Common myeloid progenitor, CD34-positive (primary cell): ENCODE measurements at regions not wholly inside any gene's neighbourhood (a gene's known extent, or its start where the extent isn't known, plus 50 kb on each side); places are given as distances from the start of the nearest gene placed in this dataset.
"Not testable (repeated sequence)": the region's sequence is repeated elsewhere in the genome, so short reads cannot be mapped to it uniquely, and the experiment has no call there.

Source experiments
- CTCF ChIA-PET: fragments of 350-600 bp; sonication (Branson Sonifier 250); formaldehyde crosslinking; loops from one replicate; lab custom pipeline; 2021; ENCODE audit warnings: antibody characterized with exemption; lab: Charles Lee
- POLR2A ChIA-PET: fragments of 350-600 bp; sonication (Branson Sonifier 250); formaldehyde crosslinking; loops from one replicate; lab custom pipeline; 2021; ENCODE audit warnings: antibody characterized with exemption; lab: Charles Lee
- DNase-seq, 3 donors: peaks; one replicate each; pipeline versions ENCODE4 v3.0.0 to v3.0.0-alpha.2; 2013
- H3K27ac ChIP-seq, 2 experiments: 1 replicate in 1 of 2; 2 replicates in 1 of 2; pipeline ENCODE4 v1.7.0; 2013; ENCODE audit warnings: inconsistent platforms in 2 of 2, low read length in 2 of 2, mild to moderate bottlenecking in 2 of 2, low read depth in 1 of 2, moderate library complexity in 1 of 2; ENCODE audit not compliant: severe bottlenecking in 2 of 2, insufficient read depth in 1 of 2, poor library complexity in 1 of 2
- H3K27me3 ChIP-seq, 5 experiments: replicated peaks in 2 of 5; 1 replicate in 3 of 5; 2 replicates in 2 of 5; pipeline versions ENCODE4 v1.6.1 to v1.7.0; 2013; ENCODE audit warnings: low read length in 4 of 5, mild to moderate bottlenecking in 2 of 5, moderate library complexity in 2 of 5, inconsistent platforms in 1 of 5; ENCODE audit not compliant: insufficient read depth in 5 of 5, control insufficient read depth in 4 of 5
- H3K36me3 ChIP-seq, 4 experiments: 1 replicate in 2 of 4; 2 replicates in 2 of 4; pipeline versions ENCODE4 v1.6.1 to v1.7.0; 2013; ENCODE audit warnings: low read length in 3 of 4, control low read depth in 1 of 4, mild to moderate bottlenecking in 1 of 4; ENCODE audit not compliant: control insufficient read depth in 4 of 4, insufficient read depth in 4 of 4
- H3K4me1 ChIP-seq, 4 experiments: 1 replicate in 3 of 4; 2 replicates in 1 of 4; pipeline versions ENCODE4 v1.6.1 to v1.7.1; 2013; ENCODE audit warnings: low read length in 3 of 4, mild to moderate bottlenecking in 3 of 4, control low read depth in 1 of 4, inconsistent platforms in 1 of 4, moderate library complexity in 1 of 4; ENCODE audit not compliant: control insufficient read depth in 4 of 4, insufficient read depth in 4 of 4; ENCODE audit errors: control extremely low read depth in 1 of 4
- H3K4me3 ChIP-seq, 7 experiments: 1 replicate in 4 of 7; 2 replicates in 3 of 7; pipeline versions ENCODE4 v1.5.1 to v1.7.0; 2013; ENCODE audit warnings: mild to moderate bottlenecking in 7 of 7, low read length in 6 of 7, moderate library complexity in 6 of 7, inconsistent platforms in 2 of 7, low read depth in 2 of 7, control low read depth in 1 of 7; ENCODE audit not compliant: insufficient read depth in 4 of 7, control insufficient read depth in 1 of 7; ENCODE audit errors: extremely low read depth in 1 of 7
- H3K9me3 ChIP-seq, 5 experiments: 1 replicate in 4 of 5; 2 replicates in 1 of 5; pipeline versions ENCODE4 v1.6.1 to v1.7.1; 2013; ENCODE audit warnings: low read length in 4 of 5, mild to moderate bottlenecking in 2 of 5, inconsistent platforms in 1 of 5, low read depth in 1 of 5, moderate library complexity in 1 of 5; ENCODE audit not compliant: control insufficient read depth in 4 of 5, insufficient read depth in 2 of 5; ENCODE audit errors: control extremely low read depth in 1 of 5
- WGBS: methylation state at CpG from one replicate; pipeline ENCODE4 v1.1.5; 2013; ENCODE audit not compliant: insufficient coverage; 5-methylcytosine and 5-hydroxymethylcytosine counted together

DNA sequence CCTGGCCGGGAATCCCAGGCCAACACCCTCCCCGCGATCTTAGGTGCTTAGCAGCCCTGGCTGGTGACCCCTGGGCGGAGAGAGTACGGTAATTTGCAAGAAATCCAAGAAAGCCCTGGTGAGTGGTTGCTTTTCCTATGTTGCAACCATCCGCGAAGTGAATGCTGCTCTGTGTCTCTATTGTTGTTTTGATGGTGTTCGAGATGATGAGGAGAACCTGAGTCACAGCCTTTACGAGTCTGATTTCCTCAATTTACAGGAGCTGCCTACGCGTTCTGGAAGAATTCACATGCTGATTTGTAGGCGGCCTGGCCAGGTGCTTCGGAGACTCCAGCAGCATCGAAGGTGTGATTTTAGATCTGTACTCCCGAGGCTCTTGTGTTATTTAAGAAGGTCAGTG lies 63.3 kb downstream of the TMEM235 start:
- POLR2A ChIA-PET = no interaction called here

DNA sequence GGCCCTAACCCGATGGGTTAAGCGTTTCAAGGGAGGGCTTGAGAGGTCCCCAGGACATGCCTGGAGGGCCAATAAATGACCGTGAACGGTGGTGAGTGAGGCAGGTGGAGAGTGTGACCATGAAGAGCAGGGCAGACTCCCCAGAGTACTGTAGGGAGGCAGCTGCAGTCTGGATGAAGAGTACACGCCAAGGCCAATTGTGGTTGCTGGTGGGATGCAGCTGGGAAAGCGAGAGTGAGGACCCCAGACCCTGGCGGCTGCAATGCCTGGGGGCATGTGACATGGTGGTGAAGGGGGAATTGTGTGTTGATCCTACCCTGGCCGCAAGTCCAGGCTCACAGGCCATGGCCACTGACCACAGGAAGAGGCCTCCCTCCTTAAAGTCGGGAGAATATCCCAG lies 62.9 kb downstream of the TMEM235 start:
- no peak overlapping the region for H3K27ac ChIP-seq
- POLR2A ChIA-PET = no interaction called here

More for the DNA sequence above, 63.3 kb downstream of the TMEM235 start:
- Histone ChIP-seq H3K4me3 (no peak overlapping the region), H3K27ac (no peak overlapping the region), H3K9me3 (no peaks in the 10 kb centered on the region), H3K4me1 (peaks cover 0 to 24% (median 18%) of the 10 kb centered on the region in 4 experiments), H3K27me3 (no peaks in the 10 kb centered on the region), H3K36me3 (no peaks in the 10 kb centered on the region)
- 97% methylated on average over 13 of the region's 15 CpGs for WGBS
- no peak for DNase-seq
- CTCF ChIA-PET = no interaction called here

DNA sequence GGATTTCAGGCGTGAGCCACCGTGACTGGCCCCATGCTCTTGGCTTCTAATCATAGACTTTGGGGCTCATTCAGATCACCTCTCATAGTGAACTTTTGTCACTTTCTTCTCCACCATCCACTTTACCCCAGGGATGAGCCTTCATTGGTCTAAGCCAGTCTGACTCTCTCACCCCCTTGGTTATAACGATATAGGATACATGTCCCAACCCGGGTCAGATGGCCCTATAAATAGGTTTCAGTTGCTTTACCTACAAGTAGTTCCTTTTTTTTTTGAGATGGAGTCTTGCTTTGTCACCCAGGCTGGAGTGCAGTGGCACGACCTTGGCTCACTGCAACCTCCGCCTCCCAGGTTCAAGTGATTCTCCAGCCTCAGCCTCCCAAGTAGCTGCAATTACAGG lies 61.7 kb downstream of the TMEM235 start:
- WGBS = 100% methylated on average over 3 of the region's 6 CpGs
- POLR2A ChIA-PET, H3K4me3 ChIP-seq: not testable (repeated sequence)

More for the DNA sequence above, 62.9 kb downstream of the TMEM235 start:
- no peak for DNase-seq
- H3K27me3 ChIP-seq = no peaks in the 10 kb centered on the region
- WGBS = 98% methylated on average over 8 of the region's 9 CpGs
- no peak overlapping the region for H3K4me3 ChIP-seq
- CTCF ChIA-PET = no interaction called here
- H3K36me3 ChIP-seq = no peaks in the 10 kb centered on the region
- no peaks in the 10 kb centered on the region for H3K9me3 ChIP-seq
- H3K4me1 ChIP-seq = peaks cover 0 to 28% (median 21%) of the 10 kb centered on the region in 4 experiments

DNA sequence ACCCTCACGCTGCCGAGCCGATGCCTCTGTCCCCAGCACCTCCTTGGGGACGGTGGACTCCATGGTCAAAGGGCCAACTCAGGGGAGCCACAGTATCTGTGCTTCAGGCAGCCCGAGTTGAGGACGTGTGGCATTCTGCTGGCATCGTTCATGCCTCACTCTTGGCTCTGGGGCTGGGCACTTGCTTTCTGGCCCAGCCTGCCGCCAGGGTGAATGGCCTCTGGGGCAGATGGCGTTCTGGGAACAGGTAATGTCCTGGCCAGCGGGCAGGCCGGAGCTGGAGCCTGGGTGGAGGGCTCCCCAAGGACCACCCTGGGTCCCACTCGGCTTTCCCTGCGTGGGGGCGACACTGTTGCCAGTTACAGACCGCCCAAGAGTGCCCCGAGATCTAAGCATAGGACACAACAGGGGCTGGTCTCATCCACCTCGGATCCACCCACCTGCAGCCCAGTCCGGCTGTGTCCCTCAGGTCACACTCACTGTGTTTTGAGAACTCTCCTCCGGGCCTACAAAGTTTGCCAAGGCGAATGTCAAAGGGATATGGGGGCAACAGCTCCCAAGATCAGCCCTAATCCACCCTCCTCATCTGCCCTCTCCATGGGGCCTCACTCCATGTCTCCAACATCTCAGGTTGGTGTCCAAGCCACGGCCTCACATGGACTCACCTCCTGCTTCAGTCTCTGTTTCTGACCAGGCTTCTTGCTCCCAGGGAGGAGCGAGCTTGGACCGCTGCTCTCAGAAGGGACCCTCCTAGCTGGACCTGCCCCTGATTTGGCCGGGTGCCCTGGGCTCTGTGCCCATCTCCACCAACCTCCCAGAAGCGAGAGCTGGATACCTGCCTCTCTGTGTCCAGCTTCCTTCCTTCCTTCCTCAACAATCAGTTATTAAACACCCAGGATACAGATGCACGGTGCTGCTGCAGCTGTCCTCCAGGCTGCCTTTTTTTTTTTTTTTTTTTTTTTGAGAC lies 60.8 kb downstream of the TMEM235 start:
- 84% methylated on average over 24 of the region's 26 CpGs for WGBS
- H3K27me3 ChIP-seq = no peaks in the 10 kb centered on the region
- H3K36me3 ChIP-seq = no peaks in the 10 kb centered on the region
- peaks cover 0 to 38% (median 28%) of the 10 kb centered on the region in 4 experiments for H3K4me1 ChIP-seq
- POLR2A ChIA-PET = no interaction called here
- H3K4me3 ChIP-seq = no peak overlapping the region
- no peak overlapping the region for H3K27ac ChIP-seq
- CTCF ChIA-PET = interaction anchor here (0.9 to 7.9 kb wide), 7 partner anchors 9 to 130 kb away, joined by 3 to 47 read pairs (median 3); no protein-coding TSS in a partner anchor
- no peaks in the 10 kb centered on the region for H3K9me3 ChIP-seq
- DNase-seq = no peak

More for the DNA sequence above, 61.7 kb downstream of the TMEM235 start:
- H3K27me3 ChIP-seq, H3K27ac ChIP-seq, H3K9me3 ChIP-seq, H3K36me3 ChIP-seq: not testable (repeated sequence)
- DNase-seq = peak in 1 of 3 donors; percentile 36
- H3K4me1 ChIP-seq = peaks cover 0 to 34% (median 25%) of the 10 kb centered on the region in 4 experiments
- CTCF ChIA-PET = interaction anchor here (0.9 to 7.9 kb wide), 5 partner anchors 8 to 129 kb away, joined by 3 to 47 read pairs (median 3); no protein-coding TSS in a partner anchor

DNA sequence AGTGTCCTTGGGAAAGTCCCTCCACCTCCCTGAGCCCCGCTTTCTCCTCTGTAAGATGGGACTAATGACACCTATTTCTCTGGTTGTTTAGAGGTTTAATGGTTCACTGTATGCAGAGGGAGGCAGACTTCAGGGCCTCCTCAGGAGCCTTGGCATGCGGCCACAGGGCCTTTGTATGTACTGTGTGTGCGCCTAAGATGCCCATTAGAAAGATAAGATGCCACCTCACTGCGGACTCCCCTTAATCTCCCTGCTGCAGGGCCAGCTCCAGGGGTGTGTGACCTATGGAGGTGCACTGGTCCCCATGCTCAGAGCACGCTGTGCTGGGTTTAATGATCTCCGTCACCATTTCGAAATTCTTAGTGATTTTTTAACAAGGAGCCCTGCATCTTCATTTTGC lies 59.3 kb downstream of the TMEM235 start:
- 98% methylated on average over 7 of the region's 7 CpGs for WGBS
- Histone ChIP-seq H3K9me3 (no peaks in the 10 kb centered on the region), H3K4me1 (peaks cover 0 to 38% (median 28%) of the 10 kb centered on the region in 4 experiments), H3K36me3 (no peaks in the 10 kb centered on the region), H3K4me3 (no peak overlapping the region), H3K27ac (no peak overlapping the region), H3K27me3 (no peaks in the 10 kb centered on the region)
- POLR2A ChIA-PET = interaction anchor here (0.6 kb wide), 1 partner anchor 33 kb away, joined by 3 read pairs; no protein-coding TSS in a partner anchor
- CTCF ChIA-PET = interaction anchor here (0.6 to 7.9 kb wide), 12 partner anchors 9 to 131 kb away, joined by 3 to 47 read pairs (median 3); no protein-coding TSS in a partner anchor
- no peak for DNase-seq
